Tibial nerve (tissue), 4 donors: ENCODE measurements at regions not wholly inside any gene's neighbourhood (a gene's known extent, or its start where the extent isn't known, plus 50 kb on each side); places are given as distances from the start of the nearest gene placed in this dataset.

ENCODE experiments used
- DNase-seq, 2 donors: peaks; one replicate each; pipeline ENCODE4 v3.0.0-alpha.2; 2019; ENCODE audit warnings: low spot score in 2 of 2
- H3K27ac ChIP-seq, 4 donors: fragments of 200-600 bp; sonication (generic) in 3 of 4; one replicate each; pipeline ENCODE4 v1.5.1; 2017 to 2019; ENCODE audit warnings: mild to moderate bottlenecking in 1 of 4
- H3K27me3 ChIP-seq, 2 donors: fragments of 200-600 bp; sonication (generic) in 1 of 2; one replicate each; pipeline versions ENCODE4 v1.5.1 to v1.6.0; 2017 to 2019
- H3K36me3 ChIP-seq, 3 donors: fragments of 200-600 bp; sonication (generic); one replicate each; pipeline ENCODE4 v1.5.1; 2018 to 2019
- H3K4me1 ChIP-seq, 4 donors: fragments of 200-600 bp; sonication (generic) in 3 of 4; one replicate each; pipeline ENCODE4 v1.5.1; 2017 to 2019
- H3K4me3 ChIP-seq, 4 donors: fragments of 200-600 bp; sonication (generic) in 3 of 4; one replicate each; pipeline ENCODE4 v1.5.1; 2017 to 2019; ENCODE audit warnings: mild to moderate bottlenecking in 1 of 4, moderate library complexity in 1 of 4
- H3K9me3 ChIP-seq, 4 donors: fragments of 200-600 bp; sonication (generic) in 3 of 4; one replicate each; pipeline ENCODE4 v1.5.1; 2017 to 2019
- CTCF ChIP-seq, 5 experiments: fragments of 200-600 bp in 3 of 5; fragments of 450-650 bp in 2 of 5; sonication (generic) in 3 of 5; IDR thresholded peaks; one replicate each; pipeline ENCODE4 v1.5.1; 2016 to 2019; ENCODE audit warnings: antibody characterized with exemption in 5 of 5, mild to moderate bottlenecking in 3 of 5, moderate library complexity in 2 of 5
- EP300 ChIP-seq, 2 donors: sonication (generic); formaldehyde crosslinking; IDR thresholded peaks; one replicate each; pipeline ENCODE4 v1.6.1; 2017; ENCODE audit warnings: antibody characterized with exemption in 2 of 2, mild to moderate bottlenecking in 1 of 2
- POLR2A ChIP-seq, 2 donors: fragments of 450-650 bp; IDR thresholded peaks; one replicate each; pipeline ENCODE4 v1.6.1; 2017; ENCODE audit warnings: antibody characterized with exemption in 2 of 2, mild to moderate bottlenecking in 2 of 2, moderate library complexity in 2 of 2
- WGBS, 2 donors: methylation state at CpG; one replicate each; pipeline ENCODE4 v1.1.5; 2018; 5-methylcytosine and 5-hydroxymethylcytosine counted together

DNA sequence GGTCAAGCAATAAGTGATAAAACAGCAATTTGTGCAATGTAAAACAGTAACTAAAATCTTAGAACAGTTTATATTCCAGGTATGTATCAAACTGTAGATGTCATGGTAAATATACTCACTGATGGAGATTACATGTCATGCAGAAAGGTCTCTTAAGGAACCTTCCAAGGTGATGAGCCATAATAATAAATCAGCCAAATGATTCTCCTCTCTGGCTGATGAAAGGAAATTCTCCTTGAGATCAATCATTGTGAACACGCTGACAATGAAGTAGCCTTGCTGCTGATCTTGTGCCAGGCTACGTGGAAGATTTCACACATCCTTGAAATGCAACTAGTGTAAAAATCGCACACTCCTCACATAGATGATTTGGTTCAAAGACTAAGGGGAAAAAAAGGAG lies 392.5 kb upstream of the CDH7 start:
- DNase-seq: no peak
- no peak for TF ChIP-seq EP300 (IDR thresholded peaks at IDR 0.05)
- TF ChIP-seq CTCF (IDR thresholded peaks at IDR 0.05): no peak
- TF ChIP-seq POLR2A (IDR thresholded peaks at IDR 0.05): no peak
- Histone ChIP-seq H3K36me3 (no peaks in the 10 kb centered on the region), H3K9me3 (no peaks in the 10 kb centered on the region), H3K27ac (no peak overlapping the region), H3K4me1 (no peaks in the 10 kb centered on the region), H3K4me3 (no peak overlapping the region), H3K27me3 (no peaks in the 10 kb centered on the region)
- WGBS, 2 donors: 82 to 87% methylated on average over 3 of the region's 3 CpGs

DNA sequence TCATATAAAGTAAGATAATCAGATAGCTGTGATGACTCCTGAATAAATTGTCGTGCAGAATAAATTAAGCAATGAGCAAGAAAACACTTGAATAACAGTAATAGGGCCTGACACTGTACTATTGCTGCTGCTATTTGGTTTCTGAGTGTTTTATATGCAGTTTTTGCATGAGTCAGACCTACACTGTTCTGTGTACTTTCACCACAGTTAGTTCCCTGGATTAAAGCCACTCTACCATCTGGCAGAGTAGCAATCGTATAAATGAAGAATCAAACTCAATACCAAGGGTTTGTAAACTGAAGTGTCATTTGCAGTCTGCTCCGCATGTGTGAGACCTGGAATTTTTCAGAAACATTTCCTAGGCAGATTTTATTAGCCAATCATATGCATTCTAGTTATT lies 398.6 kb upstream of the CDH7 start:
- no peak overlapping the region for H3K4me3 ChIP-seq
- H3K4me1 ChIP-seq: no peaks in the 10 kb centered on the region
- H3K27ac ChIP-seq: no peak overlapping the region
- H3K9me3 ChIP-seq: no peaks in the 10 kb centered on the region
- no peak for DNase-seq
- 69 to 70% methylated on average over 3 of the region's 3 CpGs for WGBS, 2 donors
- TF ChIP-seq POLR2A (IDR thresholded peaks at IDR 0.05) (no peak), EP300 (IDR thresholded peaks at IDR 0.05) (no peak), CTCF (IDR thresholded peaks at IDR 0.05) (no peak)
- H3K36me3 ChIP-seq: no peaks in the 10 kb centered on the region
- no peaks in the 10 kb centered on the region for H3K27me3 ChIP-seq

DNA sequence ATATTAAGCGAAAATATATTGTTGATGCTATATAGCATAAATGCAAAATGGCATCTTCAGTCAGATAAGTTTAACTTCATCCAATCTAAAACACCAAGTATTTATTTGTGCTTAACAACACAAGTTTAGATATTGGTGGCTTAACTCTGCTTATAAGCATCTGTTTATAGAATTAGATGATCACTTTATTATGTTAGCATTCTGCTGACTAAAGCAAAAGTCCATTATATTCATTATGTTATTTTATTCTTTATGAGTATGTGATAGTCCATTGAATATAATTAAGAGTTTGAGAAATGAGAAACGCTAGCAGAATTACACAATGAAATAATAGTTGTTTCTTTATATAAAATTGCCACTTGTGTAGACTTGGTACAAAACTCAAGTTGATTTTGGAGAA lies 401.2 kb upstream of the CDH7 start:
- H3K4me1 ChIP-seq: no peaks in the 10 kb centered on the region
- TF ChIP-seq EP300 (IDR thresholded peaks at IDR 0.05) (no peak), POLR2A (IDR thresholded peaks at IDR 0.05) (no peak)
- no peaks in the 10 kb centered on the region for H3K36me3 ChIP-seq
- no peaks in the 10 kb centered on the region for H3K9me3 ChIP-seq
- 70 to 74% methylated on average over 2 of the region's 2 CpGs for WGBS, 2 donors
- no peak for DNase-seq
- H3K27ac ChIP-seq: no peak overlapping the region
- no peak overlapping the region for H3K4me3 ChIP-seq
- no peaks in the 10 kb centered on the region for H3K27me3 ChIP-seq

GRCh38 chr18:65347446-65347845 lies 403.4 kb upstream of the CDH7 start:
- H3K4me1 ChIP-seq: no peaks in the 10 kb centered on the region
- H3K27me3 ChIP-seq: no peaks in the 10 kb centered on the region
- H3K4me3 ChIP-seq: no peak overlapping the region
- TF ChIP-seq EP300 (IDR thresholded peaks at IDR 0.05) (no peak), POLR2A (IDR thresholded peaks at IDR 0.05) (no peak)
- H3K36me3 ChIP-seq: no peaks in the 10 kb centered on the region
- no peak overlapping the region for H3K27ac ChIP-seq
- WGBS, 2 donors: 40 to 48% methylated on average over 6 of the region's 6 CpGs
- peaks cover 0 to 9% (median 0%) of the 10 kb centered on the region in 4 donors for H3K9me3 ChIP-seq
- no peak for DNase-seq

DNA sequence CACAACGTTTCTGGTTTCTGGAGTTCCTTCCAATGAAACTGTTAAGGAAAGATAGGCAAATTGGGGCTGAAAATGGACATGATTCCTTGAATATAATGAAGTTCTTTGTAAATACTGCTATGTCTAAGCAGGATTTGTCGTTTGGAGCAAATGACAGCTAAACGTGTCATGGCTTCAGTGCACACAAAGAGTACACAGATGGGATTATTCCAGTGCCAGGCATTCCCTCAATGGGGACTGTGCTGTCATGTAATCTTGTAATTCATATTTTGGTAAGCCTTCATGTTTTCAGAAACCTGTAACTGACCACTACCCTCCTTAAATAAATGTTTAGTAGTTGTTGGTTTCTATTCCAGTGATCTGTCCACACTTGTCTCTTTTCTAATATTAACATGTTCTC lies 404.7 kb upstream of the CDH7 start:
- peaks cover 0 to 9% (median 0%) of the 10 kb centered on the region in 4 donors for H3K9me3 ChIP-seq
- no peaks in the 10 kb centered on the region for H3K4me1 ChIP-seq
- H3K36me3 ChIP-seq: no peaks in the 10 kb centered on the region
- no peak overlapping the region for H3K27ac ChIP-seq
- WGBS, 2 donors: 53 to 54% methylated on average over 3 of the region's 3 CpGs
- TF ChIP-seq EP300 (IDR thresholded peaks at IDR 0.05) (no peak), POLR2A (IDR thresholded peaks at IDR 0.05) (no peak), CTCF (IDR thresholded peaks at IDR 0.05) (no peak)
- no peak for DNase-seq
- H3K4me3 ChIP-seq: no peak overlapping the region
- no peaks in the 10 kb centered on the region for H3K27me3 ChIP-seq

- 93 to 95% methylated on average over 5 of the region's 5 CpGs for WGBS, 2 donors
- no peak overlapping the region for H3K27ac ChIP-seq
- no peak for TF ChIP-seq EP300 (IDR thresholded peaks at IDR 0.05)
- no peak for TF ChIP-seq POLR2A (IDR thresholded peaks at IDR 0.05)
- no peak for TF ChIP-seq CTCF (IDR thresholded peaks at IDR 0.05)
Measured at GRCh38 chr18:65343571-65343970, 407.2 kb upstream of the CDH7 start.

More at GRCh38 chr18:65343571-65343970, 407.2 kb upstream of the CDH7 start:
- DNase-seq: no peak
- Histone ChIP-seq H3K4me3 (no peak overlapping the region), H3K9me3 (peaks cover 0 to 9% (median 0%) of the 10 kb centered on the region in 4 donors), H3K36me3 (no peaks in the 10 kb centered on the region), H3K4me1 (no peaks in the 10 kb centered on the region), H3K27me3 (no peaks in the 10 kb centered on the region)
